Iris pigment epithelial cell (primary cell): ENCODE measurements at regions not wholly inside any gene's neighbourhood (a gene's known extent, or its start where the extent isn't known, plus 50 kb on each side); places are given as distances from the start of the nearest gene placed in this dataset.
"Not testable (repeated sequence)": the region's sequence is repeated elsewhere in the genome, so short reads cannot be mapped to it uniquely, and the experiment has no call there.

Experiments
- DNase-seq: peaks from one replicate; pipeline ENCODE4 v3.0.0-alpha.2; 2011; ENCODE audit warnings: low read depth

GRCh38 chr4:3880615-3881120 is 114.5 kb downstream of the ADRA2C start:
- peak; percentile 56 for DNase-seq

- DNase-seq = not testable (repeated sequence)
Observed at GRCh38 chr4:3882316-3882885, 116.2 kb downstream of the ADRA2C start.

GRCh38 chr4:3884261-3884660 is 118.1 kb downstream of the ADRA2C start:
- not testable (repeated sequence) for DNase-seq

- not testable (repeated sequence) for DNase-seq
Observed at GRCh38 chr4:3893590-3893989, 127.4 kb downstream of the ADRA2C start.

- DNase-seq = not testable (repeated sequence)
Observed at GRCh38 chr4:3894086-3894959, 128.1 kb downstream of the ADRA2C start.

GRCh38 chr4:3896441-3896840 is 130.3 kb downstream of the ADRA2C start:
- no peak for DNase-seq

- DNase-seq = not testable (repeated sequence)
Observed at GRCh38 chr4:3896871-3897578, 130.8 kb downstream of the ADRA2C start.

GRCh38 chr4:3898098-3898497 is 131.9 kb downstream of the ADRA2C start:
- DNase-seq = no peak

GRCh38 chr4:3898928-3899327 is 132.7 kb downstream of the ADRA2C start:
- DNase-seq = not testable (repeated sequence)

GRCh38 chr4:3904264-3904955 is 138.2 kb downstream of the ADRA2C start:
- DNase-seq = peak; percentile 12

- not testable (repeated sequence) for DNase-seq
Observed at GRCh38 chr4:3909616-3910015, 143.4 kb downstream of the ADRA2C start.

- not testable (repeated sequence) for DNase-seq
Observed at GRCh38 chr4:3910161-3910950, 144.2 kb downstream of the ADRA2C start.

GRCh38 chr4:3911252-3911856 is 145.2 kb downstream of the ADRA2C start:
- no peak for DNase-seq

GRCh38 chr4:3914511-3914910 is 148.3 kb downstream of the ADRA2C start:
- not testable (repeated sequence) for DNase-seq

GRCh38 chr4:3919509-3919908 is 153.3 kb downstream of the ADRA2C start:
- peak; percentile 5 for DNase-seq

- not testable (repeated sequence) for DNase-seq
Observed at GRCh38 chr4:3921902-3922301, 155.7 kb downstream of the ADRA2C start.

- not testable (repeated sequence) for DNase-seq
Observed at GRCh38 chr4:3925841-3926240, 159.7 kb downstream of the ADRA2C start.

- DNase-seq = not testable (repeated sequence)
Observed at GRCh38 chr4:3926271-3926670, 160.1 kb downstream of the ADRA2C start.

- not testable (repeated sequence) for DNase-seq
Observed at GRCh38 chr4:3926969-3927755, 161.0 kb downstream of the ADRA2C start.

- not testable (repeated sequence) for DNase-seq
Observed at GRCh38 chr4:3929431-3929830, 163.2 kb downstream of the ADRA2C start.
